ENCODE measurements at regions not wholly inside any gene's neighbourhood (a gene's known extent, or its start where the extent isn't known, plus 50 kb on each side); places are given as distances from the start of the nearest gene placed in this dataset.

DNA sequence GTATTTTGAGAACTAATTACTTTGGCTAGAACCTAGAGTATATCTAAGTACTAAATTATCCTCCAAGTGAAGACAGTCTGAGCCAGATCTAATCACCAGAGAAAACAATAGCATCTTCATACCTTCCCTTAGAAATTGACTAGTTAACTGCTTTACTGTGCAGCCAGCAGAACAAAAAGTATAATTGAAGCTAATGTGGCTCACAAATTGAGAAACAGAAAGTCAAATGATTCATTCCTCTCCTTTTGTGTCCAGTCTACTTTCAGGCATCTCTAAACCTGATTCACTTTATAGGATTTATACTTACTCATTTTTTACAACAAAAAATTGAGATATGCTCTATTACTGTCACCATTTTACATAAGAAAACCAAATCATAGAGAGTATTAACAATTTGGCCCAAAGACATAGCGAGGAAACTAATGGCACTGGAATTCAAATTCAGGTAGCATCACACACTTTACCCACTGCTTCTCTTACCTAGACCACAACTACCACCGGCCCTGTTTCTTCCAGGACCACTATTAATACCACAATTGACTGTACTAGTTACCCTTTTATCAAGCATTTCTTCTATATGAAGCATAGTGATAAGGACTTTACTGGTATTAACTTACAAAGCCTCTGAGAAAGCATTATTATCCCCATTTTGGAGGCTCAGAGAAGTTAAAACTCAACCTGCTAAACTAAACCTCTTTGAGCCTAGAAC lies 1402.6 kb upstream of the TENM4 start:
- TF ChIP-seq, protein P1, sequence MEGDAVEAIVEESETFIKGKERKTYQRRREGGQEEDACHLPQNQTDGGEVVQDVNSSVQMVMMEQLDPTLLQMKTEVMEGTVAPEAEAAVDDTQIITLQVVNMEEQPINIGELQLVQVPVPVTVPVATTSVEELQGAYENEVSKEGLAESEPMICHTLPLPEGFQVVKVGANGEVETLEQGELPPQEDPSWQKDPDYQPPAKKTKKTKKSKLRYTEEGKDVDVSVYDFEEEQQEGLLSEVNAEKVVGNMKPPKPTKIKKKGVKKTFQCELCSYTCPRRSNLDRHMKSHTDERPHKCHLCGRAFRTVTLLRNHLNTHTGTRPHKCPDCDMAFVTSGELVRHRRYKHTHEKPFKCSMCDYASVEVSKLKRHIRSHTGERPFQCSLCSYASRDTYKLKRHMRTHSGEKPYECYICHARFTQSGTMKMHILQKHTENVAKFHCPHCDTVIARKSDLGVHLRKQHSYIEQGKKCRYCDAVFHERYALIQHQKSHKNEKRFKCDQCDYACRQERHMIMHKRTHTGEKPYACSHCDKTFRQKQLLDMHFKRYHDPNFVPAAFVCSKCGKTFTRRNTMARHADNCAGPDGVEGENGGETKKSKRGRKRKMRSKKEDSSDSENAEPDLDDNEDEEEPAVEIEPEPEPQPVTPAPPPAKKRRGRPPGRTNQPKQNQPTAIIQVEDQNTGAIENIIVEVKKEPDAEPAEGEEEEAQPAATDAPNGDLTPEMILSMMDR (IDR thresholded peaks at IDR 0.05; ENCODE audit: low read depth, low read length, poor library complexity, severe bottlenecking), result no peak
- no peak for TF ChIP-seq EZH2phosphoT487 (IDR thresholded peaks at IDR 0.05; ENCODE audit: borderline replicate concordance, low read length)
